Muscle of back (tissue), 3 donors: ENCODE measurements at regions not wholly inside any gene's neighbourhood (a gene's known extent, or its start where the extent isn't known, plus 50 kb on each side); places are given as distances from the start of the nearest gene placed in this dataset.

Source experiments
- DNase-seq, 3 donors: peaks; one replicate each; pipeline versions ENCODE4 v3.0.0 to v3.0.0-alpha.2; 2013

GRCh38 chr15:98276018-98276417 lies 315.5 kb downstream of the ARRDC4 start:
- no peak for DNase-seq

- DNase-seq = no peak
These were observed 317.1 kb downstream of the ARRDC4 start for GRCh38 chr15:98277602-98278001.

- no peak for DNase-seq
These were observed 319.9 kb downstream of the ARRDC4 start for GRCh38 chr15:98280284-98280975.

GRCh38 chr15:98281130-98281529 lies 320.6 kb downstream of the ARRDC4 start:
- DNase-seq = no peak

- DNase-seq = no peak
These were observed 322.3 kb downstream of the ARRDC4 start for GRCh38 chr15:98282656-98283332.

- no peak for DNase-seq
These were observed 325.7 kb downstream of the ARRDC4 start for GRCh38 chr15:98286200-98286599.

GRCh38 chr15:98286831-98287230 lies 326.3 kb downstream of the ARRDC4 start:
- peak in 1 of 3 donors; percentile 12 for DNase-seq

- no peak for DNase-seq
These were observed 327.6 kb downstream of the ARRDC4 start for GRCh38 chr15:98288091-98288590.

GRCh38 chr15:98289747-98290146 lies 329.2 kb downstream of the ARRDC4 start:
- DNase-seq = no peak

- peak; percentile 2 to 23 (median 14) for DNase-seq
These were observed 332.1 kb downstream of the ARRDC4 start for GRCh38 chr15:98292442-98293240.

- DNase-seq = no peak
These were observed 333.6 kb downstream of the ARRDC4 start for GRCh38 chr15:98294126-98294525.

- peak; percentile 14 to 49 (median 15) for DNase-seq
These were observed 334.7 kb downstream of the ARRDC4 start for GRCh38 chr15:98295101-98295759.

- no peak for DNase-seq
These were observed 336.1 kb downstream of the ARRDC4 start for GRCh38 chr15:98296653-98297052.

- no peak for DNase-seq
These were observed 343.9 kb downstream of the ARRDC4 start for GRCh38 chr15:98304371-98304770.

- no peak for DNase-seq
These were observed 340.2 kb upstream of the IGF1R start for GRCh38 chr15:98308117-98308516.

GRCh38 chr15:98311566-98312188 lies 336.7 kb upstream of the IGF1R start:
- peak; percentile 76 to 88 (median 85) for DNase-seq

- no peak for DNase-seq
These were observed 335.4 kb upstream of the IGF1R start for GRCh38 chr15:98312913-98313312.

- no peak for DNase-seq
These were observed 332.4 kb upstream of the IGF1R start for GRCh38 chr15:98315971-98316370.

- DNase-seq = no peak
These were observed 326.4 kb upstream of the IGF1R start for GRCh38 chr15:98321896-98322295.

- DNase-seq = no peak
These were observed 325.8 kb upstream of the IGF1R start for GRCh38 chr15:98322581-98322980.

GRCh38 chr15:98324341-98324970 lies 323.9 kb upstream of the IGF1R start:
- no peak for DNase-seq
